WTC11 (cell line): ENCODE measurements at regions not wholly inside any gene's neighbourhood (a gene's known extent, or its start where the extent isn't known, plus 50 kb on each side); places are given as distances from the start of the nearest gene placed in this dataset.

Experiments
- CREB1 ChIP-seq: sonication (generic); formaldehyde crosslinking; IDR thresholded peaks from 2 replicates; pipeline ENCODE4 v1.8.0; 2023; ENCODE audit warnings: mild to moderate bottlenecking, missing genetic modification reagents
- ESRRA ChIP-seq: sonication (generic); formaldehyde crosslinking; IDR thresholded peaks from 2 replicates; pipeline ENCODE4 v1.8.1; 2022; ENCODE audit warnings: mild to moderate bottlenecking, missing genetic modification reagents, borderline replicate concordance
- JUN ChIP-seq: sonication (generic); formaldehyde crosslinking; IDR thresholded peaks from 2 replicates; pipeline ENCODE4 v1.8.0; 2023; ENCODE audit warnings: mild to moderate bottlenecking, missing genetic modification reagents
- RELA ChIP-seq: sonication (generic); formaldehyde crosslinking; IDR thresholded peaks from 2 replicates; pipeline ENCODE4 v1.8.1; 2022; ENCODE audit warnings: missing genetic modification reagents, mild to moderate bottlenecking, borderline replicate concordance
- ZBTB21 ChIP-seq: sonication (generic); formaldehyde crosslinking; IDR thresholded peaks from 2 replicates; pipeline ENCODE4 v1.8.1; 2023; ENCODE audit warnings: mild to moderate bottlenecking, missing genetic modification reagents, borderline replicate concordance
- TF ChIP-seq, protein P1 (sequence below): fragments of 200-600 bp; IDR thresholded peaks from 2 replicates; pipeline ENCODE4 v1.8.0; 2022; ENCODE audit warnings: antibody characterized with exemption
- TF ChIP-seq, protein P2 (sequence below): sonication (generic); formaldehyde crosslinking; IDR thresholded peaks from 2 replicates; pipeline ENCODE4 v1.8.1; 2022; ENCODE audit warnings: mild to moderate bottlenecking, moderate library complexity, missing genetic modification reagents
- TF ChIP-seq, protein P3 (sequence below): sonication (generic); formaldehyde crosslinking; IDR thresholded peaks from 2 replicates; pipeline ENCODE4 v1.8.0; 2022; ENCODE audit warnings: mild to moderate bottlenecking, missing genetic modification reagents
- TF ChIP-seq, protein P4 (sequence below): sonication (generic); formaldehyde crosslinking; IDR thresholded peaks from 2 replicates; pipeline ENCODE4 v1.8.0; 2022; ENCODE audit warnings: mild to moderate bottlenecking, missing genetic modification reagents

DNA sequence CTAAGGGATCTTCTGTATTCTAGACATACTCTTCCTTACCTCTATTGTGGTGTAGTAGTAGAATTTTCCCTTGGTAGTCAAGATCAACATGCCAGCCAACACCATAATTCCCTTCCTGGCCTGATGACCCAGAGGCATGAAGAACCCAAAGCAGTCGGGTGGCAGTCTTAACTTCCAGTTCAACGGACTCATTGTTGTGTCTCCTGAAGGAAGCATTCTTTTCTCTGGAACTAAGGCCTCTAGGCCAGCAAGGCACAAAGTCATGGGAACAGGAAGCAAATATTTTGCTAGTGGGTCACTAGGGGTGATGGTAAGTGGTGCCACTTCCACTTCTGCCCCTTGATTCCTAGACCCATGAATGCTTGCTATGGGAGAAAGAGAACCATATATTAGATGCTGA lies 55.2 kb upstream of the DAPK1 start:
- TF ChIP-seq, protein P1, sequence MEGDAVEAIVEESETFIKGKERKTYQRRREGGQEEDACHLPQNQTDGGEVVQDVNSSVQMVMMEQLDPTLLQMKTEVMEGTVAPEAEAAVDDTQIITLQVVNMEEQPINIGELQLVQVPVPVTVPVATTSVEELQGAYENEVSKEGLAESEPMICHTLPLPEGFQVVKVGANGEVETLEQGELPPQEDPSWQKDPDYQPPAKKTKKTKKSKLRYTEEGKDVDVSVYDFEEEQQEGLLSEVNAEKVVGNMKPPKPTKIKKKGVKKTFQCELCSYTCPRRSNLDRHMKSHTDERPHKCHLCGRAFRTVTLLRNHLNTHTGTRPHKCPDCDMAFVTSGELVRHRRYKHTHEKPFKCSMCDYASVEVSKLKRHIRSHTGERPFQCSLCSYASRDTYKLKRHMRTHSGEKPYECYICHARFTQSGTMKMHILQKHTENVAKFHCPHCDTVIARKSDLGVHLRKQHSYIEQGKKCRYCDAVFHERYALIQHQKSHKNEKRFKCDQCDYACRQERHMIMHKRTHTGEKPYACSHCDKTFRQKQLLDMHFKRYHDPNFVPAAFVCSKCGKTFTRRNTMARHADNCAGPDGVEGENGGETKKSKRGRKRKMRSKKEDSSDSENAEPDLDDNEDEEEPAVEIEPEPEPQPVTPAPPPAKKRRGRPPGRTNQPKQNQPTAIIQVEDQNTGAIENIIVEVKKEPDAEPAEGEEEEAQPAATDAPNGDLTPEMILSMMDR = no peak
- no peak for TF ChIP-seq ESRRA
- TF ChIP-seq ZBTB21 = no peak
- no peak for TF ChIP-seq JUN (CRISPR knock-in tag)
- TF ChIP-seq, protein P2, sequence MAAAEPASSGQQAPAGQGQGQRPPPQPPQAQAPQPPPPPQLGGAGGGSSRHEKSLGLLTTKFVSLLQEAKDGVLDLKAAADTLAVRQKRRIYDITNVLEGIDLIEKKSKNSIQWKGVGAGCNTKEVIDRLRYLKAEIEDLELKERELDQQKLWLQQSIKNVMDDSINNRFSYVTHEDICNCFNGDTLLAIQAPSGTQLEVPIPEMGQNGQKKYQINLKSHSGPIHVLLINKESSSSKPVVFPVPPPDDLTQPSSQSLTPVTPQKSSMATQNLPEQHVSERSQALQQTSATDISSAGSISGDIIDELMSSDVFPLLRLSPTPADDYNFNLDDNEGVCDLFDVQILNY = no peak
- TF ChIP-seq CREB1 (CRISPR knock-in tag) = no peak
- TF ChIP-seq, protein P3, sequence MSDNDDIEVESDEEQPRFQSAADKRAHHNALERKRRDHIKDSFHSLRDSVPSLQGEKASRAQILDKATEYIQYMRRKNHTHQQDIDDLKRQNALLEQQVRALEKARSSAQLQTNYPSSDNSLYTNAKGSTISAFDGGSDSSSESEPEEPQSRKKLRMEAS (CRISPR knock-in tag) = no peak
- no peak for TF ChIP-seq RELA (CRISPR knock-in tag)
- TF ChIP-seq, protein P4, sequence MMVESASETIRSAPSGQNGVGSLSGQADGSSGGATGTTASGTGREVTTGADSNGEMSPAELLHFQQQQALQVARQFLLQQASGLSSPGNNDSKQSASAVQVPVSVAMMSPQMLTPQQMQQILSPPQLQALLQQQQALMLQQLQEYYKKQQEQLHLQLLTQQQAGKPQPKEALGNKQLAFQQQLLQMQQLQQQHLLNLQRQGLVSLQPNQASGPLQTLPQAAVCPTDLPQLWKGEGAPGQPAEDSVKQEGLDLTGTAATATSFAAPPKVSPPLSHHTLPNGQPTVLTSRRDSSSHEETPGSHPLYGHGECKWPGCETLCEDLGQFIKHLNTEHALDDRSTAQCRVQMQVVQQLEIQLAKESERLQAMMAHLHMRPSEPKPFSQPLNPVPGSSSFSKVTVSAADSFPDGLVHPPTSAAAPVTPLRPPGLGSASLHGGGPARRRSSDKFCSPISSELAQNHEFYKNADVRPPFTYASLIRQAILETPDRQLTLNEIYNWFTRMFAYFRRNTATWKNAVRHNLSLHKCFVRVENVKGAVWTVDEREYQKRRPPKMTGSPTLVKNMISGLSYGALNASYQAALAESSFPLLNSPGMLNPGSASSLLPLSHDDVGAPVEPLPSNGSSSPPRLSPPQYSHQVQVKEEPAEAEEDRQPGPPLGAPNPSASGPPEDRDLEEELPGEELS = no peak
